AG04449 (cell line): ENCODE measurements at regions not wholly inside any gene's neighbourhood (a gene's known extent, or its start where the extent isn't known, plus 50 kb on each side); places are given as distances from the start of the nearest gene placed in this dataset.
"Not testable (repeated sequence)": the region's sequence is repeated elsewhere in the genome, so short reads cannot be mapped to it uniquely, and the experiment has no call there.

Experiments
- CTCF ChIA-PET: fragments of 350-600 bp; formaldehyde crosslinking; extraction: SDS; loops from one replicate; lab custom pipeline; 2021; ENCODE audit warnings: antibody characterized with exemption; lab: Yijun Ruan, JAX
- POLR2A ChIA-PET: fragments of 400-600, 350-600 bp; formaldehyde crosslinking; extraction: SDS; loops from one replicate; lab custom pipeline; 2020; ENCODE audit warnings: antibody characterized with exemption, inconsistent platforms; lab: Yijun Ruan, JAX
- DNase-seq: peaks from one replicate; pipeline ENCODE4 v3.0.0-alpha.2; 2010; ENCODE audit warnings: low read depth, low spot score
- H3K4me3 ChIP-seq: 2 replicates; pipeline ENCODE4 v1.5.1; 2011; ENCODE audit warnings: low read depth, mild to moderate bottlenecking, control low read depth, low read length
- CTCF ChIP-seq: IDR thresholded peaks from one replicate; pipeline ENCODE4 v1.5.1; 2011; ENCODE audit warnings: mild to moderate bottlenecking, moderate library complexity, low read length, control low read depth, inconsistent platforms; ENCODE audit not compliant: insufficient read depth; ENCODE audit errors: missing control alignments

- CTCF ChIA-PET: no interaction called here
- no peak overlapping the region for H3K4me3 ChIP-seq
- no peak for TF ChIP-seq CTCF
- POLR2A ChIA-PET: no interaction called here
- DNase-seq: no peak
Observed at GRCh38 chr5:27784317-27784716, 745.9 kb upstream of the CDH9 start.

GRCh38 chr5:27778121-27778520, 739.7 kb upstream of the CDH9 start:
- CTCF ChIA-PET: no interaction called here
- TF ChIP-seq CTCF: no peak
- no peak for DNase-seq

GRCh38 chr5:27773636-27774035, 735.2 kb upstream of the CDH9 start:
- POLR2A ChIA-PET: no interaction called here
- no peak for DNase-seq
- TF ChIP-seq CTCF: no peak
- CTCF ChIA-PET: no interaction called here
- no peak overlapping the region for H3K4me3 ChIP-seq

More at GRCh38 chr5:27778121-27778520, 739.7 kb upstream of the CDH9 start:
- POLR2A ChIA-PET: no interaction called here
- no peak overlapping the region for H3K4me3 ChIP-seq

- POLR2A ChIA-PET: no interaction called here
- CTCF ChIA-PET: no interaction called here
- H3K4me3 ChIP-seq: no peak overlapping the region
- DNase-seq: no peak
- no peak for TF ChIP-seq CTCF
Observed at GRCh38 chr5:27773166-27773565, 734.8 kb upstream of the CDH9 start.

- H3K4me3 ChIP-seq: no peak overlapping the region
- no peak for DNase-seq
- ChIA-PET CTCF (no interaction called here), POLR2A (no interaction called here)
- no peak for TF ChIP-seq CTCF
Observed at GRCh38 chr5:27769748-27770402, 731.5 kb upstream of the CDH9 start.

- CTCF ChIA-PET: no interaction called here
- no peak overlapping the region for H3K4me3 ChIP-seq
- TF ChIP-seq CTCF: no peak
- POLR2A ChIA-PET: no interaction called here
- DNase-seq: no peak
Observed at GRCh38 chr5:27748847-27749246, 710.5 kb upstream of the CDH9 start.

- CTCF ChIA-PET, H3K4me3 ChIP-seq, POLR2A ChIA-PET, DNase-seq: not testable (repeated sequence)
Observed at GRCh38 chr5:27743383-27743979, 705.1 kb upstream of the CDH9 start.
